ENCODE measurements at regions not wholly inside any gene's neighbourhood (a gene's known extent, or its start where the extent isn't known, plus 50 kb on each side); places are given as distances from the start of the nearest gene placed in this dataset.

DNA sequence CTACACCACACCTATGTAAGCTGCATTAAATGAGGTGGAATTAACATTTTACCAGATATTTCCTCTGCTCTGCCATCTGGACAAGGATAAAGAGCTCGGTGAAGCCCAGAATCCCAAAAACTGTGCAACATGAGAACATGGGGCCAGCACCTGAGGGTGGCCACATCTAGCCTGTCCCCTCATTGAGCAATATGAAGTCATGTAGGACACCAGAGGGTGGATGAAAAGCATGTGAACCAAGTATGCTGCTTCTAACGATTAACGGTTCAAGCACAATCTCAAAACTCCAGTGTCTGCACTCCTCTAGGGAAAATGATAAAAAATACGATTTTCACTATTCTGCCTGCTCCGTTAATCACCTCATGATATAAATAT lies 545.8 kb downstream of the EBF1 start:
- intact Hi-C loops (cut with micrococcal nuclease; ENCODE audit: unreplicated experiment), result no loop called here
- no peak for DNase-seq
- Histone ChIP-seq H3K9me3 (ENCODE audit: insufficient read depth, low read depth) (no peaks in the 10 kb centered on the region), H3K9me2 (ENCODE audit: insufficient read depth) (no peaks in the 10 kb centered on the region), H3K36me3 (ENCODE audit: low read depth) (no peaks in the 10 kb centered on the region), H3K27ac (no peak overlapping the region), H3K79me2 (ENCODE audit: low read depth) (no peaks in the 10 kb centered on the region), H3K4me3 (no peak overlapping the region), H3K4me2 (no peak overlapping the region), H2AFZ (no peak overlapping the region), H3K4me1 (replicated peaks; ENCODE audit: insufficient read depth) (no peaks in the 10 kb centered on the region), H3K27me3 (ENCODE audit: insufficient read depth, low read depth) (no peaks in the 10 kb centered on the region), H3F3A (ENCODE audit: insufficient read depth, low read depth) (no peaks in the 10 kb centered on the region), H4K20me1 (ENCODE audit: insufficient read depth) (no peaks in the 10 kb centered on the region)
- CTCF ChIA-PET, result no interaction called here
- POLR2A ChIA-PET (ENCODE audit: unreplicated experiment), result no interaction called here
- BruUV-seq (replicated peaks), result no TSS peak
- TF ChIP-seq EZH2 (IDR thresholded peaks at IDR 0.05; ENCODE audit: low read depth), result no peak
- TF ChIP-seq, protein P1, sequence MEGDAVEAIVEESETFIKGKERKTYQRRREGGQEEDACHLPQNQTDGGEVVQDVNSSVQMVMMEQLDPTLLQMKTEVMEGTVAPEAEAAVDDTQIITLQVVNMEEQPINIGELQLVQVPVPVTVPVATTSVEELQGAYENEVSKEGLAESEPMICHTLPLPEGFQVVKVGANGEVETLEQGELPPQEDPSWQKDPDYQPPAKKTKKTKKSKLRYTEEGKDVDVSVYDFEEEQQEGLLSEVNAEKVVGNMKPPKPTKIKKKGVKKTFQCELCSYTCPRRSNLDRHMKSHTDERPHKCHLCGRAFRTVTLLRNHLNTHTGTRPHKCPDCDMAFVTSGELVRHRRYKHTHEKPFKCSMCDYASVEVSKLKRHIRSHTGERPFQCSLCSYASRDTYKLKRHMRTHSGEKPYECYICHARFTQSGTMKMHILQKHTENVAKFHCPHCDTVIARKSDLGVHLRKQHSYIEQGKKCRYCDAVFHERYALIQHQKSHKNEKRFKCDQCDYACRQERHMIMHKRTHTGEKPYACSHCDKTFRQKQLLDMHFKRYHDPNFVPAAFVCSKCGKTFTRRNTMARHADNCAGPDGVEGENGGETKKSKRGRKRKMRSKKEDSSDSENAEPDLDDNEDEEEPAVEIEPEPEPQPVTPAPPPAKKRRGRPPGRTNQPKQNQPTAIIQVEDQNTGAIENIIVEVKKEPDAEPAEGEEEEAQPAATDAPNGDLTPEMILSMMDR (conservative IDR thresholded peaks at IDR 0.05), result no peak

DNA sequence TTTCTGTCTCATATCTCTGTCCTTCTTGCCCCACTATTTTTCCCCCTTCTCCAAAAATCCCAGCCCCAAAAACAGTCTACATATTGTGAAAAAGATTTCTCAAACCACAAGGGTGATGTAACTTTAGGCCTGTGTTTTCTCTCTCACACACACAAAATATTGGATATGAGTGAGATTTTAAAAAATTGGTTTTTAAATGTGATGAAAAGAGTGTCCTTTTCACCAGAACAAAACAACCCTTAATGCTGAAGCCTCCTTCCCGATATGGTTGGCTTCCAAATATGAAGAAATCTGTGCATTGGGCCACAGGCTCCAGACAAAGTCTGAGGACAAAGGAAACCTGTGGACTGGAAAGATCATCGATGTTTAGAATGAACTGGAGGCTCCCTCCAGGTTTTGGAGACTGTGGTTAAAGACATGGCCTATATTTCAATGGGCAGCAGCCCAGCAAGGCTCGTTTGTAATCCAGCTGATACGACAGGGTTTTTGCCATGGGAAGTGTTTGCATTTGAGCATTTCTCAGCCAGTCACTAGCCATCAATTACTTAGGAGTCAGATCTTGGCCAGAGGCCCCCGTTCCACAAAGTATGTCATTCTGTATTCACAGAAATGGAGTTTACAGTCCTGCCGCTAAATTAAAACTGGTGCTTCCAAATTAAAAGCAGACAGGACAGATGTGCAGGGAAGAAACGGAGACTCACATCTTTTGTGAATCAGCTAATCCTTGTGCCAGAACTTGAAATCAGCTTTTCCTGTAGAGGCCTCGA lies 546.3 kb downstream of the EBF1 start:
- Histone ChIP-seq H3K27ac (no peak overlapping the region), H3K79me2 (ENCODE audit: low read depth) (no peaks in the 10 kb centered on the region), H3K9me3 (ENCODE audit: insufficient read depth, low read depth) (no peaks in the 10 kb centered on the region), H3K4me1 (replicated peaks; ENCODE audit: insufficient read depth) (no peaks in the 10 kb centered on the region), H3K4me2 (no peak overlapping the region), H3K9me2 (ENCODE audit: insufficient read depth) (no peaks in the 10 kb centered on the region), H2AFZ (no peak overlapping the region), H4K20me1 (ENCODE audit: insufficient read depth) (no peaks in the 10 kb centered on the region), H3K36me3 (ENCODE audit: low read depth) (no peaks in the 10 kb centered on the region), H3F3A (ENCODE audit: insufficient read depth, low read depth) (no peaks in the 10 kb centered on the region), H3K27me3 (ENCODE audit: insufficient read depth, low read depth) (no peaks in the 10 kb centered on the region), H3K4me3 (no peak overlapping the region)
- no peak for DNase-seq
- CTCF ChIA-PET, result no interaction called here
- TF ChIP-seq EZH2 (IDR thresholded peaks at IDR 0.05; ENCODE audit: low read depth), result no peak
- TF ChIP-seq, protein P1 (conservative IDR thresholded peaks at IDR 0.05), result no peak
- POLR2A ChIA-PET (ENCODE audit: unreplicated experiment), result no interaction called here
- intact Hi-C loops (cut with micrococcal nuclease; ENCODE audit: unreplicated experiment), result no loop called here
- BruUV-seq (replicated peaks), result no TSS peak

DNA sequence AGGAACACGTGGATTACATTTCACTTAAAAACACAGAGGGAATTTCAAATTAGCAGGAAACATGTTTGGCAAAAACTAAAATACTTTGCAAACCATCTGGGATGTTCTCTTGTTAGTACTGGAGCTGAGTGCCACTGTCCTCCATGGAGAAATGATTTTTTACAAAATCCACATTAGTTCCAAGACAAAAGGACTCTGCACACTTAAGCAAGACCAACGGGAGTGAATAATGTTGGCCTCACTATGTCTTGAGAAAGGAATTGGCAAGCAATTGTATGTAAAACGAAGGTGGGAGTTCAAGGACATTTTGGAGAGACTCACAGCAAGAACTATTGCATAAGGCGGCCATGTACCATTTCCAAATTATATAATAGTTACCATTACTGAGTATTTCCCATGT lies 547.5 kb downstream of the EBF1 start:
- Histone ChIP-seq H3K4me3 (no peak overlapping the region), H3K36me3 (ENCODE audit: low read depth) (no peaks in the 10 kb centered on the region), H3K9me2 (ENCODE audit: insufficient read depth) (no peaks in the 10 kb centered on the region), H4K20me1 (ENCODE audit: insufficient read depth) (no peaks in the 10 kb centered on the region), H2AFZ (no peak overlapping the region), H3K27me3 (ENCODE audit: insufficient read depth, low read depth) (no peaks in the 10 kb centered on the region), H3K27ac (no peak overlapping the region), H3K4me1 (replicated peaks; ENCODE audit: insufficient read depth) (no peaks in the 10 kb centered on the region), H3K9me3 (ENCODE audit: insufficient read depth, low read depth) (no peaks in the 10 kb centered on the region), H3K79me2 (ENCODE audit: low read depth) (no peaks in the 10 kb centered on the region), H3F3A (ENCODE audit: insufficient read depth, low read depth) (no peaks in the 10 kb centered on the region), H3K4me2 (no peak overlapping the region)
- no peak for TF ChIP-seq EZH2 (IDR thresholded peaks at IDR 0.05; ENCODE audit: low read depth)
- TF ChIP-seq, protein P1 (conservative IDR thresholded peaks at IDR 0.05), result no peak
- no peak for DNase-seq
- POLR2A ChIA-PET (ENCODE audit: unreplicated experiment), result no interaction called here
- no TSS peak for BruUV-seq (replicated peaks)
- intact Hi-C loops (cut with micrococcal nuclease; ENCODE audit: unreplicated experiment), result no loop called here
- CTCF ChIA-PET, result no interaction called here
